Thyroid gland (tissue), 4 donors: ENCODE measurements at regions not wholly inside any gene's neighbourhood (a gene's known extent, or its start where the extent isn't known, plus 50 kb on each side); places are given as distances from the start of the nearest gene placed in this dataset.
A peak's percentile ranks its signal among the peaks of the same experiment; 100 is the strongest.

Experiments used
- DNase-seq, 2 donors: peaks; one replicate each; pipeline ENCODE4 v3.0.0-alpha.2; 2019
- H3K27ac ChIP-seq, 3 donors: fragments of 200-600 bp; sonication (generic); 1 replicate in 2 of 3; 2 replicates in 1 of 3; pipeline ENCODE4 v1.5.1; 2016 to 2019; ENCODE audit warnings: mild to moderate bottlenecking in 1 of 3, moderate library complexity in 1 of 3
- H3K27me3 ChIP-seq: fragments of 200-600 bp; sonication (generic); one replicate; pipeline ENCODE4 v1.5.1; 2019
- H3K36me3 ChIP-seq, 2 donors: fragments of 200-600 bp; sonication (generic); one replicate each; pipeline ENCODE4 v1.5.1; 2016 to 2019
- H3K4me1 ChIP-seq, 2 donors: fragments of 200-600 bp; sonication (generic); one replicate each; pipeline ENCODE4 v1.5.1; 2017 to 2019
- H3K4me3 ChIP-seq, 3 donors: fragments of 200-600 bp; sonication (generic); replicated peaks in 1 of 3; 1 replicate in 2 of 3; 2 replicates in 1 of 3; pipeline ENCODE4 v1.5.1; 2016; ENCODE audit warnings: mild to moderate bottlenecking in 1 of 3
- H3K9me3 ChIP-seq: fragments of 200-600 bp; sonication (generic); one replicate; pipeline ENCODE4 v1.5.1; 2017
- POLR2A ChIP-seq, 2 donors: fragments of 450-650 bp; IDR thresholded peaks; one replicate each; pipeline ENCODE4 v1.6.1; 2017; ENCODE audit warnings: antibody characterized with exemption in 2 of 2, mild to moderate bottlenecking in 2 of 2, moderate library complexity in 1 of 2
- WGBS, 2 donors: methylation state at CpG; one replicate each; pipeline ENCODE4 v1.1.5; 2017; 5-methylcytosine and 5-hydroxymethylcytosine counted together
- intact Hi-C: fragments of 100-400 bp; cut with DNase I; formaldehyde crosslinking; loops from one replicate; pipeline ENCODE4 v1.15.1; 2023
- TF ChIP-seq, protein P1 (sequence below), 6 experiments: fragments of 200-600 bp in 3 of 6; fragments of 450-650 bp in 3 of 6; sonication (generic) in 3 of 6; IDR thresholded peaks; one replicate each; pipeline ENCODE4 v1.5.1; 2016 to 2019; ENCODE audit warnings: antibody characterized with exemption in 6 of 6, mild to moderate bottlenecking in 2 of 6, inconsistent platforms in 1 of 6, moderate library complexity in 1 of 6

DNA sequence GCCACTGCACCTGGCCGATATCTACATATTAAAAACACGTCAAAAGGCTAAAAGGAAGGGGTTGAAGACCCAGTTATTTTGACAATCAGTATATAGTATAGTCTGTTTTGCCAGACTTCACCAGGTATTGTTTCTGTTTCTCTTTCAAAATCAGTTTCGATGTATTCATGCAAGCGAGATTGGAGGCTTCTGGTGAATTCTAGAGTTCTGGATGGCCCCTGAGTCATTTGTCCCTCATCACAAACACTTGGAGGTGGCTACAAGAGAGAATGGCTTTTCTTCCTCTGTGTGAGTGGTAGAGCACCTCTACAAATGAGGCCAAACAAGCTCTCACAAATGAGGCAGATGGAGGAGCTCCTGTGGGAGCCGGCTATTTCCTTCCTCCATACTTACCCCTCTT, 68.6 kb upstream of the ADGRG2 start:
- Histone ChIP-seq H3K27ac (no peak overlapping the region), H3K36me3 (no peaks in the 10 kb centered on the region), H3K4me1 (no peaks in the 10 kb centered on the region), H3K9me3 (no peaks in the 10 kb centered on the region), H3K27me3 (no peaks in the 10 kb centered on the region), H3K4me3 (no peak overlapping the region)
- intact Hi-C loops: no loop called here
- WGBS, 2 donors: 93 to 98% methylated on average over 5 of the region's 5 CpGs
- no peak for DNase-seq
- TF ChIP-seq, protein P1, sequence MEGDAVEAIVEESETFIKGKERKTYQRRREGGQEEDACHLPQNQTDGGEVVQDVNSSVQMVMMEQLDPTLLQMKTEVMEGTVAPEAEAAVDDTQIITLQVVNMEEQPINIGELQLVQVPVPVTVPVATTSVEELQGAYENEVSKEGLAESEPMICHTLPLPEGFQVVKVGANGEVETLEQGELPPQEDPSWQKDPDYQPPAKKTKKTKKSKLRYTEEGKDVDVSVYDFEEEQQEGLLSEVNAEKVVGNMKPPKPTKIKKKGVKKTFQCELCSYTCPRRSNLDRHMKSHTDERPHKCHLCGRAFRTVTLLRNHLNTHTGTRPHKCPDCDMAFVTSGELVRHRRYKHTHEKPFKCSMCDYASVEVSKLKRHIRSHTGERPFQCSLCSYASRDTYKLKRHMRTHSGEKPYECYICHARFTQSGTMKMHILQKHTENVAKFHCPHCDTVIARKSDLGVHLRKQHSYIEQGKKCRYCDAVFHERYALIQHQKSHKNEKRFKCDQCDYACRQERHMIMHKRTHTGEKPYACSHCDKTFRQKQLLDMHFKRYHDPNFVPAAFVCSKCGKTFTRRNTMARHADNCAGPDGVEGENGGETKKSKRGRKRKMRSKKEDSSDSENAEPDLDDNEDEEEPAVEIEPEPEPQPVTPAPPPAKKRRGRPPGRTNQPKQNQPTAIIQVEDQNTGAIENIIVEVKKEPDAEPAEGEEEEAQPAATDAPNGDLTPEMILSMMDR (IDR thresholded peaks at IDR 0.05): no peak
- TF ChIP-seq POLR2A (IDR thresholded peaks at IDR 0.05): no peak

DNA sequence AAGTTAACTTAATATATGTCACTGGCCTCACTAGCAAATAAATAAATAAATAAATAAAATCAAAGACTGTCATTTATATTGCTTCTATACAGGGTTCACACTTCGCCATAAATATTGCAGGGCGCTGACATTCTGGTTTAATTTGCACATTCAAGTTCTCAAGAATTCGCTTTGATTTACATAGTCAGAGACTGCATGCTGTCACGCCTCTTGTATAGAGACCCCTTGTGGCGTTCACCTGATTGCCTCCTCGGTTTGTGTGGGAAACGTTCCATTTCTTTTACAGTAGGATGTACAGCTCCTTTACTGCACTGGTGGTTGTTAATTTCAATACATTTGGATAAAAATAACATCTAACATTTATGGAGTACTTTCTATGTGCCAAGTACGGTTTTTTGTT, 71.3 kb upstream of the ADGRG2 start:
- DNase-seq: no peak

DNA sequence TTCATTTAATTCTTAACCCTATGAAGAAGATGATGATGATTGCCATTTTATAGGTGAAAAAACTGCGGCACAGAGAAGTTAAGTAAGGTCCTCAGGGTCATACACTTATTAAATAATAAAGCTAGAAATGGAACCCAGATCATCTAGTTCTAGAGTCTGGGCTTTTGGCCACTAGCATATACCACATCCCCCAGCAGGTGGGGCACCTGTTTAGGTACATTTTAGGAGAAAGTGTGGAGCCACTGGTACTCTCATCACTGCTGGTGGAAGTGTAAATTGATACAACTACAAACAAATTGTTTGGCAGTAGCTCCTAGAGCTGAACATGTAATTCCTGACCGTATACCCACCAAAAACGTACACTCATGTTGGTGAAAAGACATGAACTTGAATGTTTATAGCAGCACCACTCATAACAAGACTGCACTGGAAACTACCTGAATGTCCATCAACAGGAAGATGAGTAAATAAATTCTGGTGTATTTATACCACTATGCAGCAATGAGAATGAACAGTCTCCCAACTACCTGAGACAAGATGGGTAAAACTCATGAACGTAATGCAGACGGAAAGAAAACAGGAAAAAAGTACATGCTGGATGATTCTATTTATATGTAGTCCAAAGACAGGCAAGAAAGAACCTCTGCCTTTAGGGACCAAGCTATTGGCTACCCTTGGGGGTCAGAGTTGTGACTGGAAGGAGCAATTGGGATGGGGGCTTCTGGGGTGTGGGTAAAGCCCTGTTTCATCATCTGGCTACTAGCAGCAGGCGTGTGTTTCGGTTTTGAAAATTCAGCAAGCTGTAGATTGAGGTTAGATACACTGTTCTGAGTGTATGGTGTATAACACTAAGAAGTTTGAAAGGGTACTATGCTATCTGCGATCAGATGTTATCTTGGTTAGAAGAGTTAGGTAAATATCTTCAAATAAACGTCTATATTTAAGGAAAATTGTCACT, 72.3 kb upstream of the ADGRG2 start:
- intact Hi-C loops: no loop called here
- no peak for TF ChIP-seq POLR2A (IDR thresholded peaks at IDR 0.05)
- TF ChIP-seq, protein P1 (IDR thresholded peaks at IDR 0.05): no peak
- H3K27me3 ChIP-seq: no peaks in the 10 kb centered on the region
- no peaks in the 10 kb centered on the region for H3K36me3 ChIP-seq
- no peaks in the 10 kb centered on the region for H3K4me1 ChIP-seq
- H3K4me3 ChIP-seq: no peak overlapping the region
- no peak for DNase-seq
- 77 to 80% methylated on average over 9 of the region's 9 CpGs for WGBS, 2 donors
- H3K27ac ChIP-seq: no peak overlapping the region
- no peaks in the 10 kb centered on the region for H3K9me3 ChIP-seq

More for the DNA sequence above, 71.3 kb upstream of the ADGRG2 start:
- Histone ChIP-seq H3K36me3 (no peaks in the 10 kb centered on the region), H3K27me3 (no peaks in the 10 kb centered on the region), H3K4me1 (no peaks in the 10 kb centered on the region), H3K27ac (no peak overlapping the region), H3K4me3 (no peak overlapping the region), H3K9me3 (no peaks in the 10 kb centered on the region)
- 77 to 80% methylated on average over 8 of the region's 8 CpGs for WGBS, 2 donors
- TF ChIP-seq, protein P1 (IDR thresholded peaks at IDR 0.05): no peak
- no peak for TF ChIP-seq POLR2A (IDR thresholded peaks at IDR 0.05)
- intact Hi-C loops: no loop called here

DNA sequence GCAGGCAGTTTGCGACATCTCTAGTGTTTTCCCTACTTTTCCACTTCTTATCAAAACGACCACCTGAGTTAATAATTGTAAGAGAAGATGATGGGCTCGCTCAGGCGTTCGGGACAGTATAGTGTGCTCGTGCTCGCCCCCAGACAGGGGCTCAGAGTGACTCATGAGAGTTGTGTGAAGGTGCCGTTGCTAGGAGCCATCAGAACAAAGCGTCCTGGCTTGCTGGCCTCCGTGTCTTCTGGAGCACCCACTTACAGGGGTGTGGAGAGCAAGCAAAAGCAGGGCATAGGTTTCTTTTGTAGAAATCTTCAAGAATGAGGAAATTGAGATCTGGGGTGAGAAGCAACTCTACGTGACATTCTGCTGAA, 73.0 kb upstream of the ADGRG2 start:
- no peaks in the 10 kb centered on the region for H3K36me3 ChIP-seq
- WGBS, 2 donors: 35 to 41% methylated on average over 11 of the region's 11 CpGs
- no peak overlapping the region for H3K27ac ChIP-seq
- H3K4me1 ChIP-seq: no peaks in the 10 kb centered on the region
- intact Hi-C loops: no loop called here
- TF ChIP-seq POLR2A (IDR thresholded peaks at IDR 0.05): no peak
- TF ChIP-seq, protein P1 (IDR thresholded peaks at IDR 0.05): no peak
- DNase-seq: peak; percentile 44 to 56
- H3K27me3 ChIP-seq: no peaks in the 10 kb centered on the region
- no peaks in the 10 kb centered on the region for H3K9me3 ChIP-seq
- H3K4me3 ChIP-seq: no peak overlapping the region

DNA sequence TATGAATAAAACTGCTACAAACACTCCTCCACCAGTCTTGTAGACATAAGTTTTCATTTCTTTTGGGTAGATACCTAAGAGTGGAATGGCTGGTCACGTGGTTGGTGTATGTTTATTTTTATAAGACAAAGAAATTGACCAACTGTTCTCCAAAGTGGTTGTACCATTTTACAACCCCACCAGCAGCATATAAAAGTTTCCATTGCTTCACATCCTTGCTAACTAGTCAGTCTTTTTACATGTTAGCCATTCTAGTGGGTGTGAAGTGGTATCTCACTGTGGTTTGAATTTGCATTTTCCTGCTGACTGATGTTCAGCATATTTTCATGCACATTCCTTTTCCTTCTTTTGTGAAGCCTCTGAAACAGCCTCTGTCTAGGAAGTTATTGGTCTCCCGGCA, 76.2 kb upstream of the ADGRG2 start:
- H3K4me1 ChIP-seq: no peaks in the 10 kb centered on the region
- TF ChIP-seq, protein P1 (IDR thresholded peaks at IDR 0.05): no peak
- no peak for TF ChIP-seq POLR2A (IDR thresholded peaks at IDR 0.05)
- no peaks in the 10 kb centered on the region for H3K9me3 ChIP-seq
- 85% methylated on average over 2 of the region's 2 CpGs for WGBS, 2 donors
- no peaks in the 10 kb centered on the region for H3K36me3 ChIP-seq
- H3K27ac ChIP-seq: no peak overlapping the region
- H3K4me3 ChIP-seq: no peak overlapping the region
- no peaks in the 10 kb centered on the region for H3K27me3 ChIP-seq
- intact Hi-C loops: no loop called here
- no peak for DNase-seq
